Activated naive CD8-positive, alpha-beta T cell treated with anti-CD3 and anti-CD28 coated beads, Interleukin-2, amount 10 ng/mL, durations not matched to agents 7 days and 5 days (primary cell): ENCODE measurements at regions not wholly inside any gene's neighbourhood (a gene's known extent, or its start where the extent isn't known, plus 50 kb on each side); places are given as distances from the start of the nearest gene placed in this dataset.

ENCODE experiments used
- ATAC-seq: fragments of 150-1000 bp; cut with Tn5 transposase; one replicate; pipeline ENCODE4 v1.10.0; 2021; ENCODE audit warnings: low read depth, moderate library complexity
- POLR2A ChIA-PET: fragments of 350-600 bp; sonication (Branson Sonifier 250); formaldehyde crosslinking; loops from one replicate; lab custom pipeline; 2021; ENCODE audit warnings: antibody characterized with exemption; lab: Charles Lee
- DNase-seq: peaks from one replicate; pipeline ENCODE4 v3.0.0; 2021
- H3K27ac Mint-ChIP-seq: one replicate; pipeline ENCODE4 v1.8.0; 2022; ENCODE audit warnings: mild to moderate bottlenecking, mixed read lengths
- H3K27me3 Mint-ChIP-seq: one replicate; pipeline ENCODE4 v1.8.0; 2022; ENCODE audit warnings: mild to moderate bottlenecking, moderate library complexity, mixed read lengths
- H3K36me3 Mint-ChIP-seq: one replicate; pipeline ENCODE4 v1.8.0; 2021; ENCODE audit warnings: mild to moderate bottlenecking, mixed read lengths
- H3K4me1 Mint-ChIP-seq: one replicate; pipeline ENCODE4 v1.8.0; 2021; ENCODE audit warnings: mixed read lengths
- H3K4me3 Mint-ChIP-seq: one replicate; pipeline ENCODE4 v1.8.0; 2022; ENCODE audit warnings: mild to moderate bottlenecking, moderate library complexity, mixed read lengths
- H3K9me3 Mint-ChIP-seq: one replicate; pipeline ENCODE4 v1.8.0; 2021; ENCODE audit warnings: mixed read lengths

GRCh38 chr16:59328961-59329360, 594.8 kb upstream of the GOT2 start:
- DNase-seq, result no peak
- no peak overlapping the region for H3K27ac Mint-ChIP-seq
- H3K36me3 Mint-ChIP-seq, result no peaks in the 10 kb centered on the region
- POLR2A ChIA-PET, result no interaction called here
- H3K4me3 Mint-ChIP-seq, result no peak overlapping the region
- H3K9me3 Mint-ChIP-seq, result peaks cover 6% of the 10 kb centered on the region
- peaks cover 2% of the 10 kb centered on the region for H3K27me3 Mint-ChIP-seq
- ATAC-seq, result no peak
- H3K4me1 Mint-ChIP-seq, result no peaks in the 10 kb centered on the region

- Mint-ChIP-seq H3K27me3 (peaks cover 2% of the 10 kb centered on the region), H3K27ac (no peak overlapping the region), H3K4me1 (no peaks in the 10 kb centered on the region), H3K4me3 (no peak overlapping the region), H3K9me3 (peaks cover 3% of the 10 kb centered on the region), H3K36me3 (no peaks in the 10 kb centered on the region)
- DNase-seq (no peak), ATAC-seq (no peak)
- POLR2A ChIA-PET, result no interaction called here
Measured at GRCh38 chr16:59327894-59328293, 593.8 kb upstream of the GOT2 start.

- POLR2A ChIA-PET, result no interaction called here
Measured at GRCh38 chr16:59326955-59327354, 592.8 kb upstream of the GOT2 start.

GRCh38 chr16:59324462-59324861, 590.3 kb upstream of the GOT2 start:
- DNase-seq (no peak), ATAC-seq (no peak)
- Mint-ChIP-seq H3K27ac (no peak overlapping the region), H3K36me3 (no peaks in the 10 kb centered on the region), H3K27me3 (no peaks in the 10 kb centered on the region), H3K4me3 (no peak overlapping the region), H3K9me3 (no peaks in the 10 kb centered on the region), H3K4me1 (no peaks in the 10 kb centered on the region)
- POLR2A ChIA-PET, result no interaction called here

More at GRCh38 chr16:59326955-59327354, 592.8 kb upstream of the GOT2 start:
- Mint-ChIP-seq H3K4me1 (no peaks in the 10 kb centered on the region), H3K27me3 (no peaks in the 10 kb centered on the region), H3K27ac (no peak overlapping the region), H3K4me3 (no peak overlapping the region), H3K9me3 (peaks cover 3% of the 10 kb centered on the region), H3K36me3 (no peaks in the 10 kb centered on the region)
- no peak for DNase-seq
- no peak for ATAC-seq

GRCh38 chr16:59320657-59321056, 586.5 kb upstream of the GOT2 start:
- Mint-ChIP-seq H3K27me3 (peaks cover 2% of the 10 kb centered on the region), H3K4me1 (no peaks in the 10 kb centered on the region), H3K36me3 (no peaks in the 10 kb centered on the region), H3K9me3 (no peaks in the 10 kb centered on the region), H3K4me3 (no peak overlapping the region), H3K27ac (no peak overlapping the region)
- DNase-seq, result no peak
- POLR2A ChIA-PET, result no interaction called here
- ATAC-seq, result no peak

GRCh38 chr16:59319871-59320270, 585.8 kb upstream of the GOT2 start:
- POLR2A ChIA-PET, result no interaction called here
- H3K27ac Mint-ChIP-seq, result no peak overlapping the region
- no peaks in the 10 kb centered on the region for H3K4me1 Mint-ChIP-seq
- ATAC-seq (no peak), DNase-seq (no peak)
- H3K4me3 Mint-ChIP-seq, result no peak overlapping the region
- no peaks in the 10 kb centered on the region for H3K36me3 Mint-ChIP-seq
- H3K9me3 Mint-ChIP-seq, result no peaks in the 10 kb centered on the region
- peaks cover 2% of the 10 kb centered on the region for H3K27me3 Mint-ChIP-seq

- no peak for DNase-seq
- Mint-ChIP-seq H3K9me3 (peaks cover 1% of the 10 kb centered on the region), H3K4me3 (no peak overlapping the region), H3K27ac (no peak overlapping the region), H3K4me1 (no peaks in the 10 kb centered on the region), H3K27me3 (peaks cover 2% of the 10 kb centered on the region), H3K36me3 (no peaks in the 10 kb centered on the region)
- POLR2A ChIA-PET, result no interaction called here
- no peak for ATAC-seq
Measured at GRCh38 chr16:59305850-59306249, 571.7 kb upstream of the GOT2 start.

- H3K4me1 Mint-ChIP-seq, result no peaks in the 10 kb centered on the region
- DNase-seq, result no peak
- H3K27me3 Mint-ChIP-seq, result peaks cover 3% of the 10 kb centered on the region
- no peaks in the 10 kb centered on the region for H3K36me3 Mint-ChIP-seq
- peaks cover 1% of the 10 kb centered on the region for H3K9me3 Mint-ChIP-seq
- no peak for ATAC-seq
- POLR2A ChIA-PET, result no interaction called here
- no peak overlapping the region for H3K27ac Mint-ChIP-seq
- no peak overlapping the region for H3K4me3 Mint-ChIP-seq
Measured at GRCh38 chr16:59296888-59297287, 562.8 kb upstream of the GOT2 start.

GRCh38 chr16:59295993-59296736, 562.0 kb upstream of the GOT2 start:
- DNase-seq, result no peak
- no peak for ATAC-seq
- peaks cover 1% of the 10 kb centered on the region for H3K9me3 Mint-ChIP-seq
- no peaks in the 10 kb centered on the region for H3K4me1 Mint-ChIP-seq
- no peak overlapping the region for H3K4me3 Mint-ChIP-seq
- H3K27ac Mint-ChIP-seq, result no peak overlapping the region
- no peaks in the 10 kb centered on the region for H3K36me3 Mint-ChIP-seq
- POLR2A ChIA-PET, result no interaction called here
- peaks cover 3% of the 10 kb centered on the region for H3K27me3 Mint-ChIP-seq

- no peak for DNase-seq
- Mint-ChIP-seq H3K9me3 (peaks cover 1% of the 10 kb centered on the region), H3K4me3 (no peak overlapping the region), H3K36me3 (no peaks in the 10 kb centered on the region), H3K27ac (no peak overlapping the region), H3K4me1 (no peaks in the 10 kb centered on the region), H3K27me3 (peaks cover 3% of the 10 kb centered on the region)
- no peak for ATAC-seq
- POLR2A ChIA-PET, result no interaction called here
Measured at GRCh38 chr16:59295474-59295873, 561.4 kb upstream of the GOT2 start.

- Mint-ChIP-seq H3K4me3 (no peak overlapping the region), H3K27ac (no peak overlapping the region)
- POLR2A ChIA-PET, result no interaction called here
Measured at GRCh38 chr16:59290718-59291117, 556.6 kb upstream of the GOT2 start.

GRCh38 chr16:59289151-59289550, 555.0 kb upstream of the GOT2 start:
- H3K36me3 Mint-ChIP-seq, result no peaks in the 10 kb centered on the region
- no peaks in the 10 kb centered on the region for H3K27me3 Mint-ChIP-seq
- peaks cover 7% of the 10 kb centered on the region for H3K9me3 Mint-ChIP-seq
- POLR2A ChIA-PET, result no interaction called here
- no peaks in the 10 kb centered on the region for H3K4me1 Mint-ChIP-seq
- no peak overlapping the region for H3K4me3 Mint-ChIP-seq
- no peak for ATAC-seq
- DNase-seq, result no peak
- H3K27ac Mint-ChIP-seq, result no peak overlapping the region

More at GRCh38 chr16:59290718-59291117, 556.6 kb upstream of the GOT2 start:
- Mint-ChIP-seq H3K36me3 (no peaks in the 10 kb centered on the region), H3K27me3 (no peaks in the 10 kb centered on the region), H3K4me1 (no peaks in the 10 kb centered on the region), H3K9me3 (peaks cover 6% of the 10 kb centered on the region)
- no peak for DNase-seq
- no peak for ATAC-seq

- Mint-ChIP-seq H3K27me3 (peaks cover under 1% of the 10 kb centered on the region), H3K36me3 (no peaks in the 10 kb centered on the region), H3K4me3 (no peak overlapping the region), H3K9me3 (no peaks in the 10 kb centered on the region), H3K27ac (no peak overlapping the region), H3K4me1 (no peaks in the 10 kb centered on the region)
- ATAC-seq (no peak), DNase-seq (no peak)
- POLR2A ChIA-PET, result no interaction called here
Measured at GRCh38 chr16:59274141-59274540, 540.0 kb upstream of the GOT2 start.

- Mint-ChIP-seq H3K4me1 (peaks cover 13% of the 10 kb centered on the region), H3K36me3 (no peaks in the 10 kb centered on the region), H3K27ac (no peak overlapping the region), H3K9me3 (no peaks in the 10 kb centered on the region), H3K27me3 (peaks cover 2% of the 10 kb centered on the region), H3K4me3 (no peak overlapping the region)
- POLR2A ChIA-PET, result no interaction called here
- ATAC-seq, result no peak
- DNase-seq, result no peak
Measured at GRCh38 chr16:59263955-59264354, 529.8 kb upstream of the GOT2 start.
